ENCODE measurements at regions not wholly inside any gene's neighbourhood (a gene's known extent, or its start where the extent isn't known, plus 50 kb on each side); places are given as distances from the start of the nearest gene placed in this dataset.

DNA sequence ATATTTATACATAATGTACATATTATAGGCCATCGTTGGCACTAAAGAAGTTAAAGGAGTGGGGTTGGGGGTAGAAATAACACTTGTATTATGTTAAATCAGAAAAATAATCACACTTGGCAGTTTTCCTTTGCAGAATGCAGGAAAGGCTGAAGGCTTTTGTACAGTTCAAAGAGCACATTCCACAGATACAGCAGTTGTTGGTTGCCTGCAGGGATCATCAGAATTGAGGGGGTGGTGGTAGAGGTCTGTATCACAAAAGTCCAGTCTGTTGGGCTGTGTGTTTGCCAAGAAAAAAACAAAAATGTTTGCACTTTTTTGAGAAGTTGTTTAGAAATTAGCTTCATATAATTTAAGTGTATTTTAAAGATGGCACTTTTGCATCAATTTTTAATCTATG lies 231.8 kb upstream of the FOXP2 start:
- no peaks in the 10 kb centered on the region for H3K9me2 ChIP-seq (ENCODE audit: insufficient read depth)
- TF ChIP-seq, protein P1, sequence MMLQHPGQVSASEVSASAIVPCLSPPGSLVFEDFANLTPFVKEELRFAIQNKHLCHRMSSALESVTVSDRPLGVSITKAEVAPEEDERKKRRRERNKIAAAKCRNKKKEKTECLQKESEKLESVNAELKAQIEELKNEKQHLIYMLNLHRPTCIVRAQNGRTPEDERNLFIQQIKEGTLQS (IDR thresholded peaks at IDR 0.05): no peak
- TF ChIP-seq SP1 (IDR thresholded peaks at IDR 0.05; ENCODE audit: low read depth): no peak
- TF ChIP-seq EGR1 (IDR thresholded peaks at IDR 0.05; ENCODE audit: low read depth): no peak
- TF ChIP-seq RAD21 (IDR thresholded peaks at IDR 0.05; ENCODE audit: low read depth): no peak
- TF ChIP-seq, protein P2, sequence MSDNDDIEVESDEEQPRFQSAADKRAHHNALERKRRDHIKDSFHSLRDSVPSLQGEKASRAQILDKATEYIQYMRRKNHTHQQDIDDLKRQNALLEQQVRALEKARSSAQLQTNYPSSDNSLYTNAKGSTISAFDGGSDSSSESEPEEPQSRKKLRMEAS (IDR thresholded peaks at IDR 0.05): no peak
- no peak for TF ChIP-seq EZH2phosphoT487 (IDR thresholded peaks at IDR 0.05; ENCODE audit: borderline replicate concordance)
- no peak for TF ChIP-seq ZNF274 (IDR thresholded peaks at IDR 0.05; ENCODE audit: low read depth, low read length)
- TF ChIP-seq POLR2AphosphoS5 (IDR thresholded peaks at IDR 0.05; ENCODE audit: low read depth, low read length): no peak
- TF ChIP-seq POLR2A (IDR thresholded peaks at IDR 0.05; ENCODE audit: borderline replicate concordance, extremely low read depth, insufficient read depth, insufficient read length): no peak
- no peak for TF ChIP-seq YY1 (IDR thresholded peaks at IDR 0.05; ENCODE audit: extremely low read depth, insufficient replicate concordance, low read depth, low read length)
- no peak for TF ChIP-seq ZFX (IDR thresholded peaks at IDR 0.05)
- no peak for TF ChIP-seq SIN3A (IDR thresholded peaks at IDR 0.05; ENCODE audit: low read depth)
- TF ChIP-seq REST (IDR thresholded peaks at IDR 0.05; ENCODE audit: low read depth): no peak
- TF ChIP-seq TCF7L2 (IDR thresholded peaks at IDR 0.05; ENCODE audit: borderline replicate concordance, extremely low read depth, insufficient read depth, insufficient read length): no peak
- ChIA-PET RAD21 (ENCODE audit: low non-redundant PET in 1 of 2, low total read pairs in 2 of 2, uncharacterized antibody in 2 of 2, unreplicated experiment in 2 of 2) (no interaction called here), POLR2A (no interaction called here), CTCF (no interaction called here)
- H3K27me3 ChIP-seq (ENCODE audit: insufficient read depth, low read length): no peaks in the 10 kb centered on the region
- no peak overlapping the region for H3K27ac ChIP-seq (ENCODE audit: low read depth, low read length)
- no peak overlapping the region for H3K4me3 ChIP-seq (replicated peaks in 1 of 2; ENCODE audit: low read depth in 1 of 2, low read length in 2 of 2)
- no TSS peak for BruUV-seq (replicated peaks)
- no peak overlapping the region for H3K9ac ChIP-seq (ENCODE audit: low read length)
- intact Hi-C loops (cut with micrococcal nuclease): no loop called here
- H3K79me2 ChIP-seq (ENCODE audit: insufficient read depth, low read length): no peaks in the 10 kb centered on the region
- DNase-seq (ENCODE audit: low read depth, low spot score): no peak
- no peaks in the 10 kb centered on the region for H3K9me3 ChIP-seq (ENCODE audit: control insufficient read depth in 1 of 2, insufficient read depth in 1 of 2, low read depth in 1 of 2, low read length in 2 of 2)
- H3K36me3 ChIP-seq (ENCODE audit: control insufficient read depth in 1 of 2, insufficient read depth in 2 of 2, low read length in 2 of 2): no peaks in the 10 kb centered on the region
- no peaks in the 10 kb centered on the region for H4K20me1 ChIP-seq (ENCODE audit: insufficient read depth)
- no peak for ATAC-seq
- H3K4me2 ChIP-seq (ENCODE audit: low read length): no peak overlapping the region
- no peaks in the 10 kb centered on the region for H3K4me1 ChIP-seq (ENCODE audit: control insufficient read depth in 1 of 2, insufficient read depth in 2 of 2, low read length in 2 of 2)
- H2AFZ ChIP-seq (ENCODE audit: low read depth, low read length, poor library complexity, severe bottlenecking): no peak overlapping the region

Measured in HCT116 (cell line).